Aorta (tissue), 5 donors: ENCODE measurements at regions not wholly inside any gene's neighbourhood (a gene's known extent, or its start where the extent isn't known, plus 50 kb on each side); places are given as distances from the start of the nearest gene placed in this dataset.

Experiments used
- ATAC-seq: fragments of 200-7000 bp; cut with Tn5 transposase; one replicate; pipeline ENCODE4 v1.9.1; 2022; ENCODE audit warnings: moderate library complexity; ENCODE audit not compliant: low FRiP score
- DNase-seq, 2 donors: peaks; one replicate each; pipeline ENCODE4 v3.0.0-alpha.2; 2020
- H3K27ac ChIP-seq, 2 donors: one replicate each; pipeline ENCODE4 v1.5.1; 2013; ENCODE audit warnings: low read length in 2 of 2, mild to moderate bottlenecking in 2 of 2, moderate library complexity in 2 of 2, control low read depth in 1 of 2, inconsistent platforms in 1 of 2, low read depth in 1 of 2
- H3K27me3 ChIP-seq, 2 donors: one replicate each; pipeline ENCODE4 v1.6.1; 2013; ENCODE audit warnings: control low read depth in 1 of 2, low read length in 1 of 2, mild to moderate bottlenecking in 1 of 2, moderate library complexity in 1 of 2; ENCODE audit not compliant: insufficient read depth in 2 of 2, control insufficient read depth in 1 of 2
- H3K36me3 ChIP-seq, 2 donors: one replicate each; pipeline ENCODE4 v1.6.1; 2013; ENCODE audit warnings: control low read depth in 1 of 2, low read length in 1 of 2, mild to moderate bottlenecking in 1 of 2; ENCODE audit not compliant: insufficient read depth in 2 of 2, control insufficient read depth in 1 of 2
- H3K4me1 ChIP-seq, 2 donors: one replicate each; pipeline ENCODE4 v1.6.1; 2013; ENCODE audit warnings: low read length in 2 of 2, control low read depth in 1 of 2, mild to moderate bottlenecking in 1 of 2, moderate library complexity in 1 of 2; ENCODE audit not compliant: insufficient read depth in 2 of 2, control insufficient read depth in 1 of 2
- H3K4me3 ChIP-seq, 2 donors: one replicate each; pipeline ENCODE4 v1.5.1; 2013; ENCODE audit warnings: low read length in 2 of 2, control low read depth in 1 of 2, mild to moderate bottlenecking in 1 of 2
- H3K9me3 ChIP-seq: one replicate; pipeline ENCODE4 v1.6.1; 2013; ENCODE audit warnings: mild to moderate bottlenecking, low read length; ENCODE audit not compliant: control insufficient read depth
- WGBS, 2 donors: extraction: QIAGEN DNeasy Blood & Tissue Kit; methylation state at CpG; one replicate each; pipeline ENCODE4 v1.1.7; 2013; 5-methylcytosine and 5-hydroxymethylcytosine counted together
- intact Hi-C, 2 donors: fragments of 100-400 bp; cut with DNase I; formaldehyde crosslinking; loops; one replicate each; pipeline versions ENCODE4 v1.14.2 to v1.15.0; 2022
- donor health status: healthy with polysubstance abuse.
- donor health status: Bipolar disorder and iron deficiency.
- donor health status: DM: no; HTN: no; CAD: no.
- donor health status: DM: no; HTN: no; CAD: no.
- donor health status: DM: yes; HTN: yes; CAD: no.

- Histone ChIP-seq H3K27ac (no peak overlapping the region), H3K27me3 (peaks cover 0 to 1% of the 10 kb centered on the region in 2 donors), H3K4me1 (no peaks in the 10 kb centered on the region), H3K4me3 (no peak overlapping the region), H3K36me3 (no peaks in the 10 kb centered on the region), H3K9me3 (peaks cover 3% of the 10 kb centered on the region)
- 7 to 22% methylated on average over 3 of the region's 3 CpGs for WGBS, 2 donors
- intact Hi-C loops: no loop called here
- ATAC-seq: no peak
- no peak for DNase-seq
Observed at GRCh38 chr13:73370066-73370465, 311.3 kb downstream of the KLF5 start.

- H3K27me3 ChIP-seq: peaks cover 0 to 1% of the 10 kb centered on the region in 2 donors
- peaks cover 3% of the 10 kb centered on the region for H3K9me3 ChIP-seq
- DNase-seq (no peak), ATAC-seq (no peak)
- no peaks in the 10 kb centered on the region for H3K4me1 ChIP-seq
- WGBS, 2 donors: 80 to 86% methylated on average over 2 of the region's 2 CpGs
- H3K4me3 ChIP-seq: no peak overlapping the region
- H3K36me3 ChIP-seq: no peaks in the 10 kb centered on the region
- H3K27ac ChIP-seq: no peak overlapping the region
- intact Hi-C loops: no loop called here
Observed at GRCh38 chr13:73369095-73369494, 310.3 kb downstream of the KLF5 start.

- intact Hi-C loops: no loop called here
- Histone ChIP-seq H3K36me3 (no peaks in the 10 kb centered on the region), H3K4me3 (no peak overlapping the region), H3K27ac (no peak overlapping the region), H3K9me3 (peaks cover 3% of the 10 kb centered on the region), H3K4me1 (no peaks in the 10 kb centered on the region), H3K27me3 (peaks cover 0 to 1% of the 10 kb centered on the region in 2 donors)
- ATAC-seq (no peak), DNase-seq (no peak)
- 67 to 73% methylated on average over 5 of the region's 5 CpGs for WGBS, 2 donors
Observed at GRCh38 chr13:73368608-73369007, 309.8 kb downstream of the KLF5 start.

GRCh38 chr13:73367886-73368285, 309.1 kb downstream of the KLF5 start:
- intact Hi-C loops: no loop called here
- no peak overlapping the region for H3K4me3 ChIP-seq
- H3K27ac ChIP-seq: no peak overlapping the region
- H3K36me3 ChIP-seq: no peaks in the 10 kb centered on the region
- peaks cover 1% of the 10 kb centered on the region for H3K9me3 ChIP-seq
- no peak for ATAC-seq
- 74 to 77% methylated on average over 5 of the region's 5 CpGs for WGBS, 2 donors
- no peak for DNase-seq
- H3K27me3 ChIP-seq: no peaks in the 10 kb centered on the region
- no peaks in the 10 kb centered on the region for H3K4me1 ChIP-seq

- H3K4me3 ChIP-seq: no peak overlapping the region
- H3K36me3 ChIP-seq: no peaks in the 10 kb centered on the region
- H3K4me1 ChIP-seq: no peaks in the 10 kb centered on the region
- no peaks in the 10 kb centered on the region for H3K27me3 ChIP-seq
- no peak overlapping the region for H3K27ac ChIP-seq
- no peaks in the 10 kb centered on the region for H3K9me3 ChIP-seq
- DNase-seq: no peak
- no peak for ATAC-seq
- intact Hi-C loops: no loop called here
- WGBS, 2 donors: 79 to 85% methylated on average over 3 of the region's 3 CpGs
Observed at GRCh38 chr13:73366241-73366640, 307.4 kb downstream of the KLF5 start.

GRCh38 chr13:73365681-73366080, 306.9 kb downstream of the KLF5 start:
- no peak overlapping the region for H3K4me3 ChIP-seq
- intact Hi-C loops: no loop called here
- ATAC-seq: no peak
- H3K4me1 ChIP-seq: no peaks in the 10 kb centered on the region
- no peak for DNase-seq
- no peaks in the 10 kb centered on the region for H3K36me3 ChIP-seq
- H3K27ac ChIP-seq: no peak overlapping the region
- WGBS, 2 donors: 88% methylated on average over 4 of the region's 4 CpGs
- no peaks in the 10 kb centered on the region for H3K27me3 ChIP-seq
- no peaks in the 10 kb centered on the region for H3K9me3 ChIP-seq

GRCh38 chr13:73365252-73365651, 306.4 kb downstream of the KLF5 start:
- no peak overlapping the region for H3K4me3 ChIP-seq
- DNase-seq (no peak), ATAC-seq (no peak)
- 14 to 16% methylated on average over 3 of the region's 3 CpGs for WGBS, 2 donors
- no peaks in the 10 kb centered on the region for H3K36me3 ChIP-seq
- no peaks in the 10 kb centered on the region for H3K9me3 ChIP-seq
- H3K27ac ChIP-seq: no peak overlapping the region
- no peaks in the 10 kb centered on the region for H3K27me3 ChIP-seq
- intact Hi-C loops: no loop called here
- H3K4me1 ChIP-seq: no peaks in the 10 kb centered on the region

- Histone ChIP-seq H3K27me3 (no peaks in the 10 kb centered on the region), H3K4me3 (no peak overlapping the region), H3K27ac (no peak overlapping the region), H3K9me3 (no peaks in the 10 kb centered on the region), H3K36me3 (no peaks in the 10 kb centered on the region), H3K4me1 (no peaks in the 10 kb centered on the region)
- no peak for ATAC-seq
- intact Hi-C loops: no loop called here
- WGBS, 2 donors: 39 to 56% methylated on average over 3 of the region's 3 CpGs
- no peak for DNase-seq
Observed at GRCh38 chr13:73364736-73365135, 305.9 kb downstream of the KLF5 start.

GRCh38 chr13:73358606-73359095, 299.8 kb downstream of the KLF5 start:
- H3K4me1 ChIP-seq: no peaks in the 10 kb centered on the region
- H3K36me3 ChIP-seq: no peaks in the 10 kb centered on the region
- H3K4me3 ChIP-seq: no peak overlapping the region
- intact Hi-C loops: no loop called here
- no peak for DNase-seq
- no peaks in the 10 kb centered on the region for H3K27me3 ChIP-seq
- H3K9me3 ChIP-seq: no peaks in the 10 kb centered on the region
- no peak overlapping the region for H3K27ac ChIP-seq
- no peak for ATAC-seq
